ENCODE measurements at regions not wholly inside any gene's neighbourhood (a gene's known extent, or its start where the extent isn't known, plus 50 kb on each side); places are given as distances from the start of the nearest gene placed in this dataset.

DNA sequence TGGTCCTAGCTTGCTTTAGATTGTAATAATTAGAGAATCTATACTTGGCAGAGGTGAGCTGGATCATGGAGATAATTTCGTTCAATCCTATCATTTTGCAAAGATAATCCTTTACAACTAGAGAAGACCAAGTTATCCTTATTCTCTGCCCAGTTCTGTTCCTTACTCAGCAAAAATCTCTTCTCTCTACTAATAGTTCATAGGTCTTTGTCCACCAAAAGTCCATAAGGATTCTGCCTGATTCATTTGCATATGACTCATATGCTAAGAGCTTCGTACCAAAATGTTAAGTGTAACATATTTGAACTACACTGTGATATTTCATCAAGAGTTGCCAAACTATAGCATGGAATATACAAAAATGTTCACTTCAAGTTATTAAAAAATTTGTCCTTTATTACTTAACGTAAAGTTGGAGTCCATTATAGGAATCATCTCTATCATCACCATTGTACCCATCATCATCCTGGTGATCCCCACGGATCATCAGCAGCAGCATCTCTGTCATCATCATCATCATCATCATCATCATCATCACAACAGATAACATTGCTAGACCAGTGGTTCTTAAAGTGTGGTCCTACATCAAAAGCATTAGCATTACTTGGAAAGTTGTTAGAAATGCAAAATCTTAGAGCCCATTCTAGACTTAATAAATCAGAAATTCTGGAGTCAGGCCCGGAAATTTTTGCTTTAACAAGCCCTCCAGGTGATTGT is 463.0 kb downstream of the DHX35 start:
- Mint-ChIP-seq H3K9me3 (no peaks in the 10 kb centered on the region), H3K27me3 (ENCODE audit: low read depth) (no peaks in the 10 kb centered on the region), H3K4me3 (no peak overlapping the region), H3K27ac (no peak overlapping the region), H3K36me3 (ENCODE audit: low read depth) (no peaks in the 10 kb centered on the region), H3K4me1 (ENCODE audit: low read depth) (no peaks in the 10 kb centered on the region)
- DNase-seq (ENCODE audit: low spot score): no peak

GRCh38 chr20:39421571-39422105 is 459.5 kb downstream of the DHX35 start:
- Mint-ChIP-seq H3K27ac (no peak overlapping the region), H3K27me3 (ENCODE audit: low read depth) (no peaks in the 10 kb centered on the region), H3K4me3 (no peak overlapping the region), H3K36me3 (ENCODE audit: low read depth) (no peaks in the 10 kb centered on the region), H3K9me3 (no peaks in the 10 kb centered on the region), H3K4me1 (ENCODE audit: low read depth) (no peaks in the 10 kb centered on the region)
- no peak for DNase-seq (ENCODE audit: low spot score)

- Mint-ChIP-seq H3K9me3 (no peaks in the 10 kb centered on the region), H3K27ac (no peak overlapping the region), H3K4me3 (no peak overlapping the region), H3K27me3 (ENCODE audit: low read depth) (no peaks in the 10 kb centered on the region), H3K36me3 (ENCODE audit: low read depth) (no peaks in the 10 kb centered on the region), H3K4me1 (ENCODE audit: low read depth) (no peaks in the 10 kb centered on the region)
- DNase-seq (ENCODE audit: low spot score): no peak
Observed at GRCh38 chr20:39412091-39412490, 449.9 kb downstream of the DHX35 start.

- H3K4me3 Mint-ChIP-seq: no peak overlapping the region
- DNase-seq (ENCODE audit: low spot score): no peak
- H3K27ac Mint-ChIP-seq: no peak overlapping the region
- no peaks in the 10 kb centered on the region for H3K27me3 Mint-ChIP-seq (ENCODE audit: low read depth)
- H3K4me1 Mint-ChIP-seq (ENCODE audit: low read depth): no peaks in the 10 kb centered on the region
- H3K36me3 Mint-ChIP-seq (ENCODE audit: low read depth): no peaks in the 10 kb centered on the region
- no peaks in the 10 kb centered on the region for H3K9me3 Mint-ChIP-seq
Observed at GRCh38 chr20:39399463-39399862, 437.3 kb downstream of the DHX35 start.

GRCh38 chr20:39398656-39399055 is 436.5 kb downstream of the DHX35 start:
- Mint-ChIP-seq H3K9me3 (no peaks in the 10 kb centered on the region), H3K27ac (no peak overlapping the region), H3K27me3 (ENCODE audit: low read depth) (no peaks in the 10 kb centered on the region), H3K4me3 (no peak overlapping the region), H3K4me1 (ENCODE audit: low read depth) (no peaks in the 10 kb centered on the region), H3K36me3 (ENCODE audit: low read depth) (no peaks in the 10 kb centered on the region)
- no peak for DNase-seq (ENCODE audit: low spot score)

DNA sequence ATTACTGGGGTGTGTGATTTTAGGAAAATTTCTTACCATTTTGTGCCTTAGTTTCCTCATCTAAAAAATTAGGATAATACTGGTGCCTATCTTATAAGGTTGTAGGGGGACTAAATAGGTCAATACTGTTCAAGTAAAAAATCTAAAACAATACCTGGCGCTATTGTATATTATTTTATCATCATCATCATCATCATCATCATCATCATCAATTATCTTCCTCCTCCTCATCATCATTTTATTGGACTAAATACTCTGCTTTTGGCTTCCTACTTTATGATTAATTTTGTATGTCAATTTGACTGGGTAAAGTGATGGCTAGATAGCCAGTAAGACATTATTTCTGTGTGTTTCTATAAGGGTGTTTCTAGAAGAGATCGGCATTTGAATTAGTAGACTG is 435.5 kb downstream of the DHX35 start:
- no peak overlapping the region for H3K27ac Mint-ChIP-seq
- H3K9me3 Mint-ChIP-seq: no peaks in the 10 kb centered on the region
- H3K27me3 Mint-ChIP-seq (ENCODE audit: low read depth): no peaks in the 10 kb centered on the region
- H3K36me3 Mint-ChIP-seq (ENCODE audit: low read depth): no peaks in the 10 kb centered on the region
- no peaks in the 10 kb centered on the region for H3K4me1 Mint-ChIP-seq (ENCODE audit: low read depth)
- no peak overlapping the region for H3K4me3 Mint-ChIP-seq
- no peak for DNase-seq (ENCODE audit: low spot score)

DNA sequence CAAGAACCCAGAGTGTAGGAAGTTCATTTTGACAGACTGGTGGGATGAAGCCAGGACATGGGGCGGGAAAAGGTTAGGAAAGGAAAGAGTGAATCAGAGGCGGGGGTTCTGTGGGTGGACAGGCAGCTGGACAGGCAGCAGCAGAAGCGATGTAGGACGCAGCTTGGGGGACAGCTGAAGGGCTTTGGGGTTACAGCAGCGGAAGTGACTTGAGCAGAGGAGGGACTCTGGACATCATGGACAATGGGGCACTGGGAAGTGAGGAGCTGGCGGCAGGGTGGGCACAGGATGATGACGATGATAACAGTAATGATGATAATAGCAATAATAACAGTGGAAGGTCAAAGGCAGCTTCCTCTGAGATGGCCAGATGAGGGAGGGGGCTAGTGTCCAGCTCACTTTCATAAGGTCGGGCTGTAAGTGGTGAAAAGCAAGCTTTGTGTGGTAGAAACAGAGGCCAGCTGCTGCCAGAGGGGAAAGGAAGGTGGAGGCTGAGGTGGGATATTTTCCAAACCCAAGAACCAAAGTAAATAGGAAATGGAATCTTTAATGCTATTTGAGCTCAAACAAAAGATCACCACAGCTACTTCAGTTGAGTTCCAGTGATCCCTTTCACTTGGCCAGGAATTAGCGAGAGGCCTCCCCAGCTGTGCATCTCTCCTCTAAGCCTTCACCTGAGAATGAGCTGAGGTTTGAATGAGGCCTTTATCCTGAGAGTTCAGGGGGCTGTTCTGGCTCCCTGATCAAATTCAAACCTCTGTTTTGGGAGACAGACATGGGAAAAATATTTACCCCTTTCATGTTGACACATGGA is 433.5 kb downstream of the DHX35 start:
- no peak for DNase-seq (ENCODE audit: low spot score)
- no peaks in the 10 kb centered on the region for H3K27me3 Mint-ChIP-seq (ENCODE audit: low read depth)
- no peak overlapping the region for H3K27ac Mint-ChIP-seq
- H3K4me3 Mint-ChIP-seq: no peak overlapping the region
- no peaks in the 10 kb centered on the region for H3K4me1 Mint-ChIP-seq (ENCODE audit: low read depth)
- H3K36me3 Mint-ChIP-seq (ENCODE audit: low read depth): no peaks in the 10 kb centered on the region
- no peaks in the 10 kb centered on the region for H3K9me3 Mint-ChIP-seq

DNA sequence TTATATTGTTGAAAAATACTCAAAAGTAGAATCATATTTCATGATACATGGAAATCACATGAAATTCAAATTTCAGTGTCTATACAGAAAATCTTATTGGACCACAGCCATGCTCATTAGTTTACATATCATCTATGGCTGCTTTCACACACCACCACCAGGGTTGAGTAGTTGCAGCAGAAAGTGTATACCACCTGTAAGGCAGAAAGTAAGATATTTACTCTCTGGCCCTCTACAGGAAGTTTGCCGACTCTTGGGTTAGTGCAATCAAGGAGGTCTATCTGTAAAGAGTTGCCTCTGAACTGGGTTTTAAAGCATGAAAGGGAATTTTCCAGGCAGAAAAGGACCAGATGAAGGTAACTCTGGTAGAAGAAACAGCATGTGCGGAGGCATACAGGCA is 432.3 kb downstream of the DHX35 start:
- Mint-ChIP-seq H3K36me3 (ENCODE audit: low read depth) (no peaks in the 10 kb centered on the region), H3K27me3 (ENCODE audit: low read depth) (no peaks in the 10 kb centered on the region), H3K9me3 (no peaks in the 10 kb centered on the region), H3K4me3 (no peak overlapping the region), H3K27ac (no peak overlapping the region), H3K4me1 (ENCODE audit: low read depth) (no peaks in the 10 kb centered on the region)
- no peak for DNase-seq (ENCODE audit: low spot score)

GRCh38 chr20:39390186-39390585 is 428.0 kb downstream of the DHX35 start:
- Mint-ChIP-seq H3K36me3 (ENCODE audit: low read depth) (no peaks in the 10 kb centered on the region), H3K27ac (no peak overlapping the region), H3K9me3 (no peaks in the 10 kb centered on the region), H3K4me1 (ENCODE audit: low read depth) (no peaks in the 10 kb centered on the region), H3K4me3 (no peak overlapping the region), H3K27me3 (ENCODE audit: low read depth) (no peaks in the 10 kb centered on the region)
- no peak for DNase-seq (ENCODE audit: low spot score)

GRCh38 chr20:39381595-39381994 is 419.5 kb downstream of the DHX35 start:
- H3K9me3 Mint-ChIP-seq: no peaks in the 10 kb centered on the region
- no peak overlapping the region for H3K27ac Mint-ChIP-seq
- H3K27me3 Mint-ChIP-seq (ENCODE audit: low read depth): no peaks in the 10 kb centered on the region
- no peak overlapping the region for H3K4me3 Mint-ChIP-seq
- H3K36me3 Mint-ChIP-seq (ENCODE audit: low read depth): no peaks in the 10 kb centered on the region
- H3K4me1 Mint-ChIP-seq (ENCODE audit: low read depth): no peaks in the 10 kb centered on the region
- DNase-seq (ENCODE audit: low spot score): no peak

- Mint-ChIP-seq H3K4me3 (no peak overlapping the region), H3K9me3 (no peaks in the 10 kb centered on the region), H3K4me1 (ENCODE audit: low read depth) (no peaks in the 10 kb centered on the region), H3K36me3 (ENCODE audit: low read depth) (no peaks in the 10 kb centered on the region), H3K27me3 (ENCODE audit: low read depth) (no peaks in the 10 kb centered on the region), H3K27ac (no peak overlapping the region)
- no peak for DNase-seq (ENCODE audit: low spot score)
Observed at GRCh38 chr20:39378776-39379175, 416.6 kb downstream of the DHX35 start.

GRCh38 chr20:39376788-39377187 is 414.6 kb downstream of the DHX35 start:
- Mint-ChIP-seq H3K4me1 (ENCODE audit: low read depth) (no peaks in the 10 kb centered on the region), H3K36me3 (ENCODE audit: low read depth) (no peaks in the 10 kb centered on the region), H3K27ac (no peak overlapping the region), H3K4me3 (no peak overlapping the region), H3K9me3 (no peaks in the 10 kb centered on the region), H3K27me3 (ENCODE audit: low read depth) (no peaks in the 10 kb centered on the region)
- DNase-seq (ENCODE audit: low spot score): no peak

GRCh38 chr20:39364320-39364719 is 402.2 kb downstream of the DHX35 start:
- H3K36me3 Mint-ChIP-seq (ENCODE audit: low read depth): no peaks in the 10 kb centered on the region
- H3K27me3 Mint-ChIP-seq (ENCODE audit: low read depth): no peaks in the 10 kb centered on the region
- no peak for DNase-seq (ENCODE audit: low spot score)
- H3K27ac Mint-ChIP-seq: no peak overlapping the region
- no peaks in the 10 kb centered on the region for H3K4me1 Mint-ChIP-seq (ENCODE audit: low read depth)
- no peak overlapping the region for H3K4me3 Mint-ChIP-seq
- H3K9me3 Mint-ChIP-seq: peaks cover 4% of the 10 kb centered on the region

GRCh38 chr20:39359981-39360620 is 398.0 kb downstream of the DHX35 start:
- Mint-ChIP-seq H3K4me1 (ENCODE audit: low read depth) (no peaks in the 10 kb centered on the region), H3K27ac (no peak overlapping the region), H3K4me3 (no peak overlapping the region), H3K9me3 (no peaks in the 10 kb centered on the region), H3K36me3 (ENCODE audit: low read depth) (no peaks in the 10 kb centered on the region), H3K27me3 (ENCODE audit: low read depth) (no peaks in the 10 kb centered on the region)
- no peak for DNase-seq (ENCODE audit: low spot score)

Measured in T-helper 2 cell treated with Interferon-gamma antibody and Interleukin-4, amounts not matched to agents 5 μg/mL and 100 μg/mL, for 36 hours (primary cell).